Choroid plexus epithelial cell (primary cell): ENCODE measurements at regions not wholly inside any gene's neighbourhood (a gene's known extent, or its start where the extent isn't known, plus 50 kb on each side); places are given as distances from the start of the nearest gene placed in this dataset.

Experiments used
- DNase-seq: peaks from one replicate; pipeline ENCODE4 v3.0.0-alpha.2; 2010; ENCODE audit warnings: low read depth
- H3K4me3 ChIP-seq: 2 replicates; pipeline ENCODE4 v1.5.1; 2011; ENCODE audit warnings: low read depth, mild to moderate bottlenecking, control low read depth, low read length, moderate library complexity
- TF ChIP-seq, protein P1 (sequence below): conservative IDR thresholded peaks from 2 replicates; pipeline ENCODE4 v1.5.1; 2011; ENCODE audit warnings: low read depth, mild to moderate bottlenecking, control low read depth, inconsistent platforms, low read length, moderate library complexity

DNA sequence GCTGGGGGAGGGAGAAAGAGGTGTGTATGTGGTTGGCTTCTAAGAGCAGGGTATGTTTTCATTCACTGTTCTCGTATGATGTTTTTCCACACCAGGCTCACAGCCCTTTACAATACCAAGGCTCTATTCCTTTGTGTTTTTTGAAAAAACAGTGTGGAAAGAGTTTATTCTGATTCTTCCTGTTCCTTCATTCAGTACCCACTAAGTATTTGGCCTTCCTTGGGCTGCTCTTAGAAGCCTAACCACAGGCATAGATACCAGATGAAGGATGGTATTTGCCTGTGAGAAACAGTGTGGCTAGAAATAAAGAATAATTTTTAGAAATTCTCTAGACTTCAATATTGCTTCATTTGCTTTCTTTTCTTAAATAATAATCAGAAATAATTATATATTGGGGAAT lies 518.0 kb upstream of the DIPK2B start:
- DNase-seq: no peak
- no peak overlapping the region for H3K4me3 ChIP-seq
- TF ChIP-seq, protein P1, sequence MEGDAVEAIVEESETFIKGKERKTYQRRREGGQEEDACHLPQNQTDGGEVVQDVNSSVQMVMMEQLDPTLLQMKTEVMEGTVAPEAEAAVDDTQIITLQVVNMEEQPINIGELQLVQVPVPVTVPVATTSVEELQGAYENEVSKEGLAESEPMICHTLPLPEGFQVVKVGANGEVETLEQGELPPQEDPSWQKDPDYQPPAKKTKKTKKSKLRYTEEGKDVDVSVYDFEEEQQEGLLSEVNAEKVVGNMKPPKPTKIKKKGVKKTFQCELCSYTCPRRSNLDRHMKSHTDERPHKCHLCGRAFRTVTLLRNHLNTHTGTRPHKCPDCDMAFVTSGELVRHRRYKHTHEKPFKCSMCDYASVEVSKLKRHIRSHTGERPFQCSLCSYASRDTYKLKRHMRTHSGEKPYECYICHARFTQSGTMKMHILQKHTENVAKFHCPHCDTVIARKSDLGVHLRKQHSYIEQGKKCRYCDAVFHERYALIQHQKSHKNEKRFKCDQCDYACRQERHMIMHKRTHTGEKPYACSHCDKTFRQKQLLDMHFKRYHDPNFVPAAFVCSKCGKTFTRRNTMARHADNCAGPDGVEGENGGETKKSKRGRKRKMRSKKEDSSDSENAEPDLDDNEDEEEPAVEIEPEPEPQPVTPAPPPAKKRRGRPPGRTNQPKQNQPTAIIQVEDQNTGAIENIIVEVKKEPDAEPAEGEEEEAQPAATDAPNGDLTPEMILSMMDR: no peak

DNA sequence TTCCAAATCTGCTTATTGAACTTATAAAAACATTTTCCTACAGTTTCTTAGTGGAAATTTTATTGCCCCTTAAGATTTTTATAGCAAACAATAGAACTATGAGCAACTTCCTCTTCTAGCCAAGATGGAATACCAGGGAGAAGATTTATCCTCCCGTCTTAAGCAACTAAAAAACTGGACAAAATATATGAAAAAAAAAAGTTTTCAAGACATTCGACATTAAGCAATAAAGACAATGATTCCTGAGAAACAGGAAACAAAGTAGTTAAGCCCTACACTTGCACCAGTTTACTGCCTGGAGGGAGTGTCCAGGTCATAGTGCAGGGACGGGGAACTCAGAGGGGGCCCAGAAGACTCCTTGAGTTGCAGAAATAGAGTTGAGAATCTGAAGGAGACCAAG lies 516.1 kb upstream of the DIPK2B start:
- DNase-seq: no peak
- H3K4me3 ChIP-seq: no peak overlapping the region
- TF ChIP-seq, protein P1: no peak

DNA sequence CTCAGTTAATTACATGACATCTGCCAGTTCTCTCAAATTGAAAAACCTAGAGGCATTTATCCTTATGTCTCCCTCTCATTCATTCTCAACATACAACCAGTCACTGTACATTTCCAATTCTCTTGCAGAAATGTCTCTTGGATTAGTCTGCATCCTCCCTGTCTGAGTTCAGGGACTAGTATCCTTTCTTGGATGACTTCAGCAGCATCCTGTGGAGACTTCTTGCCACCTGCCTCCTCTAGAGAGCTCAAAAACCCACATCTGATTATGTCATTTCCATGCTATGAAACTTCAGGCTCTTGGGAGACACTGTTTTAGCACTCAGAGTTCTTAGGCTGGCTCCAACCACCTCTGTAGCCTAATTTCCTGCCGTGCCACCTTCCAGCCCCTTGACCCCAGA lies 515.1 kb upstream of the DIPK2B start:
- TF ChIP-seq, protein P1: no peak
- peak; percentile 28 for DNase-seq
- no peak overlapping the region for H3K4me3 ChIP-seq

DNA sequence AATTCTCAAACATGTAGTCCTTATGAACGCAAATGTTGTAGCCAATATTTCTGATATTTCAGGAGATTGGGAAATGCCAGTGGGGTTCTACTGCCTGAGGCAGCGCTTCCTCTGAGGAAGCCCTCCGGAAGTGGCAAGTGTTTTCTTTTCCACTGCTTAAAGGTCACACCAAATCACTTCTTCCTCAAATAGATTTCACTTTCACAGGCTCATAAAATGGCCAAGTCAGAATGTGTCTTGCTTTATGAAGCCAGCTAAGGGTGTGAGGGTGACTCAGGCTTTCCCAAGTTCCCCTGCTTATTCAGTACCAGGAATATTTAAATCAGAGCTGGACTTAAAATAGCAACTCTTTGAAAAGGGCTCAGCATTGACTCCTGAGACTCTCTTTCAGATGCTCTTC lies 514.2 kb upstream of the DIPK2B start:
- H3K4me3 ChIP-seq: no peak overlapping the region
- TF ChIP-seq, protein P1: no peak
- peak; percentile 52 for DNase-seq

DNA sequence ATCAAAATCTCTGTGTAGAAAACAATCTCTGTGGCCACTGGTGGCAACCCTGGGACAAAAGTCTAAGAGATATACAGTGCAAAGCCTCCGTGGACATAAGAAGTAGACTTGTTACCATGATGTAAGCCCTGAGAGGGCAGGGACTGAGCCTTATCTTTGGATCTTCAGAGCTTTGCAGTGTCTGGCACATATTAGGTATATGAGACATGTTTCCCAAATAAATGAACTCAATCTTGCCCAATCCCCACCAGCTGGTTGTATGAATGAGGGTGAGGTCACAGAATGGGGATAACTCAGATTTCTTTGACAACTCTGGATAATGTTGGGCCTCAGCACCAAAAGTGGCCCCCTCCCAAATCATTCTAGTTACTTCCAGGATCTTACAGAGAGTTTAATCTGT lies 511.4 kb upstream of the DIPK2B start:
- no peak overlapping the region for H3K4me3 ChIP-seq
- peak; percentile 29 for DNase-seq
- TF ChIP-seq, protein P1: no peak

DNA sequence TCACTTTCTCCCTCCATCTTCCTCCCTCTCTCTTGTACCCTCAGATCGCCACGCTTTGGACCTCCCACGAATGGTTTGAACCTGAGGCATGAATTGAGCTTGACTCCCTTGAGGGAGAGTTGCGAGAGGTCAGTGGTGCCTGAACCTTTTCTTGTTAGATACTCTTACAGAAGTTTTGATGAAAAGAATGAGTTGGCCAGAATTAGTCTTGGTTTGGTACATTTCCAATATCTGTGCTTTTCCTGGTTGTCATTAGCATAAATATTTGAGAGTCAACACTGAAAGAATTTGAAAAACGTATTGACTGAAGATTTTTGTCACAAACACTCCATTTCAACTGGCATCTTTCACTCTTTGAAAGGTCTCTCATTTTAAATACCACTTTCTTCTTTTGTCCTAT lies 510.6 kb upstream of the DIPK2B start:
- TF ChIP-seq, protein P1: no peak
- H3K4me3 ChIP-seq: no peak overlapping the region
- DNase-seq: no peak

DNA sequence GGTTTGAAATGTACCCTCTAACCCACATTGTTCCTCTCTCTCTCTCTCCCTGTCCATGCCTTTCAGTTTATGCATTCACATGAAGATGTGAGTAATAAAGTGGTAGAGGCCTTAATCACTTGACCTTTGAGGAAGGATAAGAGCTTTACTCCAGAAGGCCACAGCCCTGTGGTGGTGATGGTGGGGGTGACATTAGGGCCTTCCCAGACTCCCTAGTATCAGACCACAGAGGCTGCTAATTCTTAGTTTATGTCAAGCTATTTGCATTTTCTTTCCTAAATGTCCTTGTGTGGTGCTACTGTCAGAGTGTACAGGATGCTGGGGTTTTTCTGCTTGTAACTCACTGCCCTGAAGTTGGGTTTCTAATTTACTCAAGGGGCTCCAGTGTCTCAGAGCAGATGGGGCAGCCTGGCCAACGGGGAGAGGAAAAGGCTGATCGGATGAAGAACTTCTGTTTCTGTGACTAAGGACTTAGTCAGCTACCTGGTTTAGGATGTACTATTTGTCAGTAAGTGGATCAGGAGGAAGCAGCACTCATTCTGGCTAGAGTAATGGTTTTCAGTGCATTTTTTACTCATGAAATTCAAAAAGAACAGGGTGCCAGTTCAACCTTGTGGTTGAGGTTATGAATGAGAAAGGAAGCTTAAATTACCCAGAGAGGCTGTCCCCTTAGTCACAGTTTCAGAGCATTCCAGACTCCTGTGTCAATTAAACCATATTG lies 509.6 kb upstream of the DIPK2B start:
- TF ChIP-seq, protein P1: no peak
- DNase-seq: peak; percentile 78
- H3K4me3 ChIP-seq: no peak overlapping the region
